ENCODE measurements at regions not wholly inside any gene's neighbourhood (a gene's known extent, or its start where the extent isn't known, plus 50 kb on each side); places are given as distances from the start of the nearest gene placed in this dataset.

DNA sequence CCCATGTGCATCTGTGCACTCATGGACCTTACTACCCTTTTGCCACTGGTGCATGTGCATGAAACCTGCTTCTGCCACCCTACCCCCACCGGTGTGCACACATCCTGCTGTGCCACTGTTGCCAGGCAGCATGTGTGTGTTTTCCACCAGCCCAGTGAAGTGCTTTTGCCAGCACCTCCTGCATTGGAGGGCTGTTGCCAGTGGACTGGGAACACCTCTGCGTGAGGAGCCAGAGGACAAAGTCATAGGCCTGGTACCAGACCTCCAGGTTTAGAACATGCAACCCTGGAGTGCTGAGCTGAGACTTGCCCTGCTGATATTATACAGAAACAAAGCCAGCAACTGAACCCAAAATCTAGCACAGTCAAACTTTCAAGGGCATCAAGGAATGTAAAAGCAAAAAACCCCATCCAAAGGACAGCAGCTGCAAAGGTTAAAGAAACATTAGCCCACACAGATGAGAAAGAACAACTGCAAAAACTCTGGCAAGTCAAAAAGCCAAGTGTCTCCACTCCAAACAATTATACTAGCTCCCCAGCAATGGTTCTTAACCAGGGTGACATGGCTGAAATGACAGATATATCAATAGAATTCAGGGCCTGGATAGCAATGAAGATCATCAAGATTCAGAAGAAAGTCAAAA is 70.6 kb upstream of the PTPN3 start:
- TF ChIP-seq, protein P1, sequence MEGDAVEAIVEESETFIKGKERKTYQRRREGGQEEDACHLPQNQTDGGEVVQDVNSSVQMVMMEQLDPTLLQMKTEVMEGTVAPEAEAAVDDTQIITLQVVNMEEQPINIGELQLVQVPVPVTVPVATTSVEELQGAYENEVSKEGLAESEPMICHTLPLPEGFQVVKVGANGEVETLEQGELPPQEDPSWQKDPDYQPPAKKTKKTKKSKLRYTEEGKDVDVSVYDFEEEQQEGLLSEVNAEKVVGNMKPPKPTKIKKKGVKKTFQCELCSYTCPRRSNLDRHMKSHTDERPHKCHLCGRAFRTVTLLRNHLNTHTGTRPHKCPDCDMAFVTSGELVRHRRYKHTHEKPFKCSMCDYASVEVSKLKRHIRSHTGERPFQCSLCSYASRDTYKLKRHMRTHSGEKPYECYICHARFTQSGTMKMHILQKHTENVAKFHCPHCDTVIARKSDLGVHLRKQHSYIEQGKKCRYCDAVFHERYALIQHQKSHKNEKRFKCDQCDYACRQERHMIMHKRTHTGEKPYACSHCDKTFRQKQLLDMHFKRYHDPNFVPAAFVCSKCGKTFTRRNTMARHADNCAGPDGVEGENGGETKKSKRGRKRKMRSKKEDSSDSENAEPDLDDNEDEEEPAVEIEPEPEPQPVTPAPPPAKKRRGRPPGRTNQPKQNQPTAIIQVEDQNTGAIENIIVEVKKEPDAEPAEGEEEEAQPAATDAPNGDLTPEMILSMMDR (IDR thresholded peaks at IDR 0.05; ENCODE audit: insufficient read depth, low read depth, low read length), result no peak
- POLR2A ChIA-PET, result no interaction called here
- Histone ChIP-seq H3K36me3 (ENCODE audit: control insufficient read depth, insufficient read depth, low read length) (no peaks in the 10 kb centered on the region), H3K4me3 (ENCODE audit: low read depth, low read length) (no peak overlapping the region), H3K27me3 (ENCODE audit: control insufficient read depth, insufficient read depth, low read length) (peaks cover 13% of the 10 kb centered on the region)
- no peak for DNase-seq (ENCODE audit: low read depth)
- CTCF ChIA-PET, result no interaction called here

DNA sequence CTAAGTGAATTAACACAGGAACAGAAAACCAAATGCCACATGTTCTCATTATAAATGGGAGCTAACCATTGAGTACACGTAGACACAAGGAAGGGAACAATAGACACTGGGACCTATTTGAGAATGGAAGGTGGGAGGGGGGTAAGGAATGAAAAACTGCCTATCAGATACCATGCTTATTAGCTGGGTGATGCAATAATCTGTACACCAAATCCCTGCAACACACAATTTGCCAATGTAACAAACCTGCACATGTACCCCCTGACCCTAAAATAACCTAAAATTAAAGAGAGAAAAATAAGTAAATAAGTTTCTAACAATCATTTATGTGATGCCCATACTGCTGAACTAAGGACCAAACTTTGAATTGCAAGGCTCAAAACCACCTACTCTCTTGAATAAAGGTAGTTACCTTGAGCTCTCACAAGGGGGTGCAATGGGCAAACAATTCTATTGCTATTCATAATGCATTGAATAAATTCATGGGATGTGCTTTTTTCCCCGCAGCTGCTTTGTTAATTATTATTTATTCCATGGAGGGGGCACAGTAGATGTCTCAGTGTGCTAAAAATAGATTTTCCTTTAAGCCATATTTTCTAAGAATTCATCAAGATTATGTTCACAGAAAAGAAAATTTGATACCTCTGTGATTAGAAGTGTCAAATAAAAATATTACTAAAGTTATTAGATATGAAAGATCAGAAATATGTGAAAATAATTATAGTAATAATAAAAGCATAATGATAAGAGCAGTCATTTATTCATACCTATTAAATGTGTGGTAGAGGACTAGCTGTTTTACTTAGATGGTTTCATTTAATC is 76.2 kb upstream of the PTPN3 start:
- peaks cover 4% of the 10 kb centered on the region for H3K27me3 ChIP-seq (ENCODE audit: control insufficient read depth, insufficient read depth, low read length)
- H3K4me3 ChIP-seq (ENCODE audit: low read depth, low read length), result no peak overlapping the region
- DNase-seq (ENCODE audit: low read depth), result peak; percentile 9
- no peaks in the 10 kb centered on the region for H3K36me3 ChIP-seq (ENCODE audit: control insufficient read depth, insufficient read depth, low read length)
- ChIA-PET POLR2A (no interaction called here), CTCF (interaction anchor here (0.5 to 6.1 kb wide), 38 partner anchors 11 to 645 kb away, joined by 3 to 62 read pairs (median 4); partner anchors contain the start of gene PALM2AKAP2)
- TF ChIP-seq, protein P1 (IDR thresholded peaks at IDR 0.05; ENCODE audit: insufficient read depth, low read depth, low read length), result peak; percentile 64

DNA sequence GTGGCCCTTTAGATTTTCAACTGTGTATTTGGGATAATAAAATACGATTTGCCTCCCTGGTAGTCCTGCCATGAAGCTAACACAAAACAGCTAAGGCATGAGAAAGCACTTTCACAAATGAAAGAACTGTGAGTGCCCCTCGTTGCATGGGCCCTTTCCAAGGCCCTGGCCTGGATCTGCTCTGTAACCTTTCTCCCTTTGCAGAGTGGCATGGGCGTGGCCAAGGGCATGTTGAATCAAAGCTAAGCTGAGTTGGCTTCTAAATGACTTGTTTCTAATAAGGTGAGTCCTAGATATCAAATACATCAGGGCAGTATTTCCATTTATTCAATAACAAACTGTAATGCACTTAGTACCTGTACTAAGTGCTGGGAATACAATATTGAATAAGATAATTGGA is 78.7 kb upstream of the PTPN3 start:
- TF ChIP-seq, protein P1 (IDR thresholded peaks at IDR 0.05; ENCODE audit: insufficient read depth, low read depth, low read length), result no peak
- H3K27me3 ChIP-seq (ENCODE audit: control insufficient read depth, insufficient read depth, low read length), result peaks cover 4% of the 10 kb centered on the region; the same call in 1 of the 2 replicates
- DNase-seq (ENCODE audit: low read depth), result no peak
- CTCF ChIA-PET, result interaction anchor here (6.1 kb wide), 1 partner anchor 243 kb away, joined by 62 read pairs; no protein-coding TSS in a partner anchor
- no peak overlapping the region for H3K4me3 ChIP-seq (ENCODE audit: low read depth, low read length)
- POLR2A ChIA-PET, result no interaction called here
- no peaks in the 10 kb centered on the region for H3K36me3 ChIP-seq (ENCODE audit: control insufficient read depth, insufficient read depth, low read length)

DNA sequence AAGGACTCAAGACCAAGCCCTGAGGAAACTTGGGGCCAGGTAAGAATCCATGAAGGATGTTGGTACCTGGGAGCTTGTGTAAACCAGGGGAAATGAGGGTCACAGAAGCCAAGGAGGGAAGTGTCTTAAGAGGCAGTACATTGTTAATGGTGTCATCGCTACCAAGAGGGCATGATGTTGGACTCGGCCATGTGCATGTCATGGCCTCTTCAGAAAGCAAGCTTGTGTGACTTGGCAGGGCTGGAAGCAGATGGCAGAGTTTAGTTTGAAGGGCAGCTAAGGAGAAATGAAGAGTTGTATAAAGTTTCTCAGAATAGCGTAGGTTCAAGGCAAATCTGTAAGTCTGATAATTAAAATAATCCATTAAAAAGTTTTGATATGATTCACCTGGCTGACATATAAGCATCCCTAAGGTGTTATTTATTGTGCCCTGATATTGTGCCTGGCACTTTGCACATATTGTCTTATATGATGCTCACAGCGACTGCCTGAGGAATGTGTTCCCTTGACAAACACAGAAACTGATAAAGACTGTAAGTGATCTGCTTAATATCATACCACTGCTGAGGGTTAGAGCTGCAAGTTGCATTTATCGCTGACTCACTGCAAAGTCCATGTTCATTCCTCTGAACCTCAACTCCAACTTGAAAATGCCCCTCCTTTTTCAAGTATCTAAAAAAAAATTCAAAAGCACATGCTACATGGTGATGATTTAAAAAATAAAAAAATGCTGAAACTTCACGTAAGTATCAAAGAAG is 81.3 kb upstream of the PTPN3 start:
- H3K4me3 ChIP-seq (ENCODE audit: low read depth, low read length), result no peak overlapping the region
- ChIA-PET POLR2A (no interaction called here), CTCF (interaction anchor here (1.2 kb wide), 1 partner anchor 238 kb away, joined by 3 read pairs; no protein-coding TSS in a partner anchor)
- no peaks in the 10 kb centered on the region; the same call in 1 of the 2 replicates for H3K27me3 ChIP-seq (ENCODE audit: control insufficient read depth, insufficient read depth, low read length)
- TF ChIP-seq, protein P1 (IDR thresholded peaks at IDR 0.05; ENCODE audit: insufficient read depth, low read depth, low read length), result no peak
- H3K36me3 ChIP-seq (ENCODE audit: control insufficient read depth, insufficient read depth, low read length), result no peaks in the 10 kb centered on the region
- no peak for DNase-seq (ENCODE audit: low read depth)

DNA sequence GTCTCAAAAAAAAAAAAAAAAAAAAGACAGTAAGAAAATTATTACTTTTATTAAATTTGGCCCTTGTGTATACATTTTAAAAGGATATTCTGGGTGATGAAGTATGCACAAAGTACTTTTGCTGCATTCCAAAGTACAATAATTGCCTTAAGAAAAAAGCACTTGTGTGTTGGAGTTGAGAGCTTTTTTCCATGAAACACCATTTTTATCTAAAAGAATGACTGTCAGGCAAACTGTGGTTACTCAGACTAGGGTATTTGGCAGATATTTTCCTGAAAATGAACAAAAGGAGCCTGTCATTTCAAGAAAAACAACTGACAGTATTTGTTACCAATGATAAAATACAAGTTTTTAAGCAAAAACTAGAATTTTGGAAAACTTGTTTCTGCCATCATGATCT is 84.3 kb upstream of the PTPN3 start:
- CTCF ChIA-PET, result no interaction called here
- no peak for DNase-seq (ENCODE audit: low read depth)
- no peaks in the 10 kb centered on the region; the same call in 1 of the 2 replicates for H3K27me3 ChIP-seq (ENCODE audit: control insufficient read depth, insufficient read depth, low read length)
- POLR2A ChIA-PET, result no interaction called here
- TF ChIP-seq, protein P1 (IDR thresholded peaks at IDR 0.05; ENCODE audit: insufficient read depth, low read depth, low read length), result no peak
- no peak overlapping the region for H3K4me3 ChIP-seq (ENCODE audit: low read depth, low read length)
- no peaks in the 10 kb centered on the region for H3K36me3 ChIP-seq (ENCODE audit: control insufficient read depth, insufficient read depth, low read length)

All from BJ (cell line).